H1 (cell line): ENCODE measurements at regions not wholly inside any gene's neighbourhood (a gene's known extent, or its start where the extent isn't known, plus 50 kb on each side); places are given as distances from the start of the nearest gene placed in this dataset.

Experiments used
- CEBPB ChIP-seq: IDR thresholded peaks from 2 replicates; pipeline ENCODE4 v1.6.1; 2012; ENCODE audit warnings: low read depth, low read length
- CREB1 ChIP-seq: IDR thresholded peaks from 2 replicates; pipeline ENCODE4 v1.6.1; 2012; ENCODE audit warnings: inconsistent platforms
- EGR1 ChIP-seq: IDR thresholded peaks from 2 replicates; pipeline ENCODE4 v1.6.1; 2011; ENCODE audit warnings: low read depth, low read length, borderline replicate concordance
- HDAC2 ChIP-seq, 2 experiments: fragments of 300-600 bp in 1 of 2; sonication (generic) in 1 of 2; IDR thresholded peaks; 2 replicates each; pipeline ENCODE4 v1.6.1; 2011 to 2012; ENCODE audit warnings: low read depth in 2 of 2, low read length in 2 of 2, mild to moderate bottlenecking in 2 of 2, moderate library complexity in 2 of 2, borderline replicate concordance in 1 of 2, inconsistent platforms in 1 of 2
- POLR2AphosphoS5 ChIP-seq: IDR thresholded peaks from 2 replicates; pipeline ENCODE4 v1.6.1; 2011; ENCODE audit warnings: low read depth, low read length
- RAD21 ChIP-seq, 2 experiments: IDR thresholded peaks in 1 of 2; conservative IDR thresholded peaks in 1 of 2; 2 replicates each; pipeline ENCODE4 v1.6.1; 2011; ENCODE audit warnings: low read depth in 2 of 2, low read length in 2 of 2, improper control_type of control experiment in 1 of 2, inconsistent platforms in 1 of 2, mild to moderate bottlenecking in 1 of 2, moderate library complexity in 1 of 2
- SAP30 ChIP-seq: fragments of 300-600 bp; sonication (generic); IDR thresholded peaks from 2 replicates; pipeline ENCODE4 v1.7.1; 2012; ENCODE audit warnings: low read length, moderate library complexity, mild to moderate bottlenecking, inconsistent platforms; ENCODE audit not compliant: insufficient read depth, insufficient replicate concordance
- SUZ12 ChIP-seq: fragments of 200-600 bp; sonication (generic); IDR thresholded peaks from 2 replicates; pipeline ENCODE4 v1.6.1; 2012; ENCODE audit warnings: mild to moderate bottlenecking, inconsistent platforms, low read length, moderate library complexity, mixed read lengths
- TCF12 ChIP-seq: IDR thresholded peaks from 2 replicates; pipeline ENCODE4 v1.6.1; 2011; ENCODE audit warnings: low read depth, mild to moderate bottlenecking, low read length

DNA sequence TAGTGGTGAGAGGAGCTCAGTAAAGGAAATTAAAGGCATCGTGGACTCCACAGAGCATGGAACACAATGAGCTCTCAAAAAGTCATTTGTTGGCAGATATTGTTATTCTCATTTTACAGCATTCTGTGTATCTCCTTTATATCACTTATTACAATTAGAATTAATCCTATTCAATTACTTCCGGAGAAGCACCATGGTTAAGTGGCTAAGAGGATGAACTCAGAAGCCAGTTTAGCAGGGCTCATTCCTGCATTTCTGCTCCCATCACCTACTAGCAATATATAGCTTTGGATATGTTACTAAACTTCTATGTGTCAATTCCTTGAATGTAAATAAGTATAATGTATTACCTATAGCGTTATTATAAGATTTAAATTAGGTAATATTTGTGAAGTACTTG lies 683.3 kb downstream of the IRS1 start (continued):
- TF ChIP-seq POLR2AphosphoS5 (no peak), HDAC2 (IDR thresholded peaks at IDR 0.05; ENCODE audit: borderline replicate concordance in 1 of 2, low read depth in 2 of 2, low read length in 2 of 2) (no peak), SUZ12 (no peak), SAP30 (no peak), CREB1 (no peak), TCF12 (no peak), RAD21 (IDR thresholded peaks at IDR 0.05 in 1 of 2, conservative IDR thresholded peaks at IDR 0.05 in 1 of 2; ENCODE audit: low read depth in 2 of 2, low read length in 2 of 2) (no peak), CEBPB (no peak), EGR1 (no peak)
